ENCODE measurements at regions not wholly inside any gene's neighbourhood (a gene's known extent, or its start where the extent isn't known, plus 50 kb on each side); places are given as distances from the start of the nearest gene placed in this dataset.
"Not testable (repeated sequence)": the region's sequence is repeated elsewhere in the genome, so short reads cannot be mapped to it uniquely, and the experiment has no call there.

DNA sequence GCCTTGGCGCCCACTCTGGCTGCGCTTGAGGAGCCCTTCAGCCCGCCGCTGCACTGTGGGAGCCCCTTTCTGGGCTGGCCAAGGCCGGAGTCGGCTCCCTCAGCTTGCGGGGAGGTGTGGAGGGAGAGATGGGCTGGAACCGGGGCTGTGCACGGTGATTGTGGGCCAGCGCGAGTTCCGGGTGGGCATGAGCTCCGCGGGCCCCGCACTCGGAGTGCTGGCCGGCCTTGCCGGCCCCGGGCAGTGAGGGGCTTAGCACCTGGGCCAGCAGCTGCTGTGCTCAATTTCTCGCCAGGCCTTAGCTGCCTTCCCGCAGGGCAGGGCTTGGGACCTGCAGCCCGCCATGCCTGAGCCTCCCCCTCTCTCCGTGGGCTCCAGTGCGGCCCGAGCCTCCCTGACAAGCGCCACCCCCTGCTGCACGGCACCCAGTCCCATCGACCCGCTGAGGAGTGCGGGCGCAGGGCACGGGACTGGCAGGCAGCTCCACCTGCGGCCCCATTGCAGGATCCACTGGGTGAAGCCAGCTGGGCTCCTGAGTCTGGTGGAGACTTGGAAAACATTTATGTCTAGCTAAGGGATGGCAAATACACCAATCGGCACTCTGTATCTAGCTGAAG lies 643.6 kb upstream of the CPEB2 start:
- DNase-seq (ENCODE audit: low read depth, low spot score): not testable (repeated sequence)

DNA sequence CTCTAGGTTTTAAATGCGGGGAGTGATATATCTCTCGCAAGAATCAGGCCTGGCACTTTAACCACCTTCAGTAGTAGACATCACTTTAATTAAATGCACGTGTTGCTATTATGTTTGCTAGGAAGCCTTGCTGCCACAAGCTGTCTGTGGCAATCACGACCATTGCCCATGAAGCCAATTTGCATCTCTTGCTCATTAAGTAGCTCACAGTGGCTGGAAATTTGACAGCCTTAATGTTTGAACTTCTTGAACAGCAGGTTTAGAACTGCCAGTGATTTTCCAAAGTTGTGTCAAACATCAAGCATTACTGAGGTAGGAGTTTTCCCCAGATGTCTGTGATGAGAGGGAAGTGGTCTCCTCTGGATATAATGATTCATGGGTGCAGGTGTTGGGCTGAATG lies 642.3 kb upstream of the CPEB2 start:
- DNase-seq (ENCODE audit: low read depth, low spot score): no peak

DNA sequence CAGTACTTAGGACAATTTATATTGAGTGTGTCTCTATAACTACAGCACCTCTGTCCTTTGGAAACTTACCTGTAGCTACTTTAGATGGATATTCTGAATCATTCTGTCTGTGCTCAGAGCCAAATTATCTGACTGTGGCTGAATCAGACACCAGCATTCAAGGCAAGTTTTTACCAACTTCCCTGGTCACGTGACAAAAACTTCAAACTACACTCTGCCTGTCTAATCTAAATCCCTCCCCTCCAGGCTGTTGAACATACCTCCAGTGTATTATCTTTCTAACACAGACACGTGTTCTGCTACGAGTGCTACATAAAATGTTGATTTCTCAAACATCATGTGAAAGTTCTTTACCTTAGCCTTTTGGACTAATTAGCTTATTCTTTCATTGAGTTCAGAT lies 641.2 kb upstream of the CPEB2 start:
- DNase-seq (ENCODE audit: low read depth, low spot score): no peak

- DNase-seq (ENCODE audit: low read depth, low spot score): no peak
Measured at GRCh38 chr4:14362385-14362784, 639.9 kb upstream of the CPEB2 start.

DNA sequence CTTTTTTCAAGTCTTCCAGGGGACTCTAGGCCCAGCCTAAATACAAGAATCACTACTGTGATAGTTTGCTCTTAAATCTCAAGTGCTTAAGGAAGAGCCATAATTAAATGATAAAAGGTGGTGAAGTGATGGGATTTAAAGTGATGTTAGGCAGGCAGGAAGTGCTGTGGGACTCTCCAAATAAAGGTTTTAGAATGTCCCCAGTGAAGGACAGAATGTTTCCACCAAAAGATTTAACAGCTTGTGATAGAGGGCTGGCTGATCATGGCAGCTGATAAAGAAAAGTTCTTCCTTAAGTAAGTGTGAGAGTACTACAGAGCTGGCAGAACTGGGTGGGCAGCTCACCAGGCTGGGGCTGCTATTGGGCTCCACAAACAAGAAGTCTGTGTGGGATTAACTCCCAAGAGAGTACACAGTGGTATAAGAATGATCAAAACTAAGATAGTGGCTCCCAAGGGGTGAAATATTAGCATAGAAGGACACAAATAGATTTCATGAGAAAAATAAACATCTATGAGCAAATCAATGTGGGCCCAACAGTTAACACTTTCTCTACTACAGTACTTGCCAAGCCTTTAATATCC lies 637.2 kb upstream of the CPEB2 start:
- no peak for DNase-seq (ENCODE audit: low read depth, low spot score)

- no peak for DNase-seq (ENCODE audit: low read depth, low spot score)
Measured at GRCh38 chr4:14368391-14368790, 633.9 kb upstream of the CPEB2 start.

GRCh38 chr4:14371131-14371530 lies 631.1 kb upstream of the CPEB2 start:
- no peak for DNase-seq (ENCODE audit: low read depth, low spot score)

GRCh38 chr4:14375816-14376215 lies 626.5 kb upstream of the CPEB2 start:
- no peak for DNase-seq (ENCODE audit: low read depth, low spot score)

DNA sequence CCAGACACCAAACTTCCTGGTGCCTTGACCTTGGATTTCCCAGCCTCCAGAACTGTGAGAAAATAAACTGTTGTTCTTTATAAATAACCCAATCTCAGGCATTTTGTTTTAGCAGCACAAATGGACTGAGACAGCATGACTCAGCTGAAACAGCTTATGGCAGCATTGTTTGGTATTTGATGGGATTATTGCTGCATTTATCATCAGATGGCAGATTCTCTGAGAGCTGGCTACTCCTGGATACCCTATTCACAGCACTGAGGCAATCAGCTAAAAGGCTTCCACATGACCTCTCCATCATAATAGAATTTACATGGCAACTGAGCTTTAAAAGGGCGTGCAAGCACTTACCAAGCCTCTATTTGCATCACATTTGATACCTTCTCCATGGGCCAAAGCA lies 623.1 kb upstream of the CPEB2 start:
- DNase-seq (ENCODE audit: low read depth, low spot score): no peak

GRCh38 chr4:14383652-14384051 lies 618.6 kb upstream of the CPEB2 start:
- no peak for DNase-seq (ENCODE audit: low read depth, low spot score)

DNA sequence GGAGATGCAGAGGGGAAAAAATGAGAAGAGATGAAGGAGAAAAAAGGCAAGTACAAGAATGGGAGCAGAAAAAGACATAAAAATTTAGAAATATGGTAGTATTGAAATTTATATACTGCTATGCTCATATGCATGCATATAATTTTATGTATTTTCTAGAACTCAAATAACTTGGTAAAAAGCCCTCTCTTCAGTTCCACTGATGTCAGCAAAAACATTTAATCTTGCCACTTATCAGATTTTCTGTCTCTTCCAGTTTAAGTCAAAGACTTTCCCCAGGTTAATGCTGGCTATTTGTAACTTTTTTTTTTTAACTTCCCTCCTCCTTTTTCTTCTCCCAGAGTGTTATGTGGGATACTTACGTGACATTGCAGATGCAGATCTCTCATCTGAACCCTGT lies 617.5 kb upstream of the CPEB2 start:
- no peak for DNase-seq (ENCODE audit: low read depth, low spot score)

GRCh38 chr4:14386196-14386595 lies 616.1 kb upstream of the CPEB2 start:
- no peak for DNase-seq (ENCODE audit: low read depth, low spot score)

GRCh38 chr4:14387647-14388046 lies 614.6 kb upstream of the CPEB2 start:
- DNase-seq (ENCODE audit: low read depth, low spot score): no peak

GRCh38 chr4:14392378-14392777 lies 609.9 kb upstream of the CPEB2 start:
- no peak for DNase-seq (ENCODE audit: low read depth, low spot score)

GRCh38 chr4:14396183-14396582 lies 606.1 kb upstream of the CPEB2 start:
- DNase-seq (ENCODE audit: low read depth, low spot score): no peak

DNA sequence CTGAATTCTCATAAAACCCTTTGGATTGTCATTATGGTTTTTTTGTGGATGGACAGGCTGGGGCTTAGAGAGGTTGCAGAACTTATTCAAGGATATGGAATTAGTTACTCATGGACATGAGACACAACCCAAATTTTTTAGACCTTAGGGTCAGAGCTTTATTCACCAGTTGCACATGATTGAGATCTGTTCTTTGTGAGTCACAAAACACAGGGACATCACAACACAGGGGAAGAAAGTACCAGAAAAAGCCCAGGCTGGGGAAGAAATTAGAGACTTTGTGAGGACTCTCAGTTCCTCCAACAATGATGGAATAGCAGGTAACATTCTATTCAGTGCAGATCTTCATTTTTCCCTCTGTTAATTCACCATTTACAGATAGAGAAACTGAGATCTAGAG lies 602.4 kb upstream of the CPEB2 start:
- DNase-seq (ENCODE audit: low read depth, low spot score): no peak

- no peak for DNase-seq (ENCODE audit: low read depth, low spot score)
Measured at GRCh38 chr4:14400307-14400706, 602.0 kb upstream of the CPEB2 start.

DNA sequence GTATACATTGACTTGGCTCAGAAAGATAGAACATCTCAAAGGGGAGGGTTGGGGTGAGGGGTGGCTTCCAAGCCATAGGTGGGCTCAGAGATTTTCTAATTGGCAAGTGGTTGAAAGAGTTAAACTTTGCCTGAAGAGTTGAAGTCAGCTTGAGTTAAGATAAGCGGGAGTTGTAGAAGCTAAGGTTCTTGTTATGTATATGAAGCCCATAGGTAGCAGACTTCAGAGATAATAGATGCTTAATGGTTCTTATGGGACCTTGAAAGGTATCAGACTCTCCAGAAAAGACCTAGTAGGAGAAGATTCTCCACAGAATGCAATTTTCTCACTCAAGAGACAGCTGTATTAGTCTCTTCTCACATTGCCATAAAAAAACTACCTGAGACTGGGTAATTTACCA lies 599.1 kb upstream of the CPEB2 start:
- no peak for DNase-seq (ENCODE audit: low read depth, low spot score)

DNA sequence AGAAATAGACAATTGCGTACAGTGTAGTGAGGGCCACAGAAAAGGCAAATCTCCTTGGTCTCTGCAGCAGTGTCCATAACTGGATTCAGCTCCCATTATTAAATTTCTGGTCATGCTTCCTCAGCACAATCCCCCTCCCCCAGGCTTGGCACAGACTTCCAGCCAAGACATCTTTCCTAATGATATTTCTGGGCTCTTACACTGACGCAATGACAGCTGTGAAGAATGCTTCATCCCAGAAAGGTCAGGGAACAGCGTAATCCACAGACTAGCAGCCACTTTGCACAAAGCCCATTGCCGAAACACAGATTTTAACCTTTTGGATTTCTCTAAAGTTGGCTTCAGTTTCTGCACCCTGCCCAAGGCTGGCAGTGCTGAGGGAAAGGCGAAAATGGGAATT lies 597.6 kb upstream of the CPEB2 start:
- no peak for DNase-seq (ENCODE audit: low read depth, low spot score)

DNA sequence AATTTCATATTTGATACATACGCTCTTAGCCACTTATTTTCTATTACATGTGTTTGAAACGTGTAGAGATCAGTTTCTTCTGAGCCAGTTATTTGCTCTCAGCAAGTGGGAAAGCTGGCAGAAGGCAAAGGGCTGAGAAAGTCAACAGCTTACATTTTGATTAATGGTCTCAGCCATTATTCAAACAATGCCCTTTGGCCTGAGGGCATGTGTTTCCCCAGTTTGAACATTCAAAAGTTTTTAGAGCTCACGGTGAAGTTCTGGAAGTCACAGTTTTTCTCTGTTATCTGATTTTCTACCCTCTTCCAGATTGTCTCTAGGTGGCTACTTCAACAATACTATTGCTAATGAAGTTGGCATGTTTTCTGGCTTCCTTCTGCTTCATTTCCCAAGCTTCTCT lies 591.8 kb upstream of the CPEB2 start:
- peak; percentile 24 for DNase-seq (ENCODE audit: low read depth, low spot score)

DNA sequence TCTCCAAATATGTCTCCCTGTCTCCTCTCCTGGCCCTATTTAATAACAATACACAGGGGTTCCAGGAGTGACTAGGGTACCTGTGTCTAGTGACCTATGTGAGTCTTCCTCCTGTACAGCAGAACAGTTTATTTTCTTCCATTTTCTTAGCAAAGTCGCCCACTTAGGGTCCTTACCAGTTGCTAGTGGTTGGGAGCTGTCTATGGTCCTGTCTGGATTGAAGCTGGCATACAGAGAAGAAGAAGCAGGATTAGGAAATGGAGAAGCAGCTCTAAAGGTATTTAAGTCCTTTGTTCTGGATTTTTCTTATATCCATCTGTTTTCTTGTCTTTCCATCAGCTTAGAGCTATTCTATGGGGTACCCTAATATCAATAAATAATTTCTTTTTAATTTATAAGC lies 587.1 kb upstream of the CPEB2 start:
- no peak for DNase-seq (ENCODE audit: low read depth, low spot score)

GRCh38 chr4:14419516-14419915 lies 582.8 kb upstream of the CPEB2 start:
- DNase-seq (ENCODE audit: low read depth, low spot score): no peak

DNA sequence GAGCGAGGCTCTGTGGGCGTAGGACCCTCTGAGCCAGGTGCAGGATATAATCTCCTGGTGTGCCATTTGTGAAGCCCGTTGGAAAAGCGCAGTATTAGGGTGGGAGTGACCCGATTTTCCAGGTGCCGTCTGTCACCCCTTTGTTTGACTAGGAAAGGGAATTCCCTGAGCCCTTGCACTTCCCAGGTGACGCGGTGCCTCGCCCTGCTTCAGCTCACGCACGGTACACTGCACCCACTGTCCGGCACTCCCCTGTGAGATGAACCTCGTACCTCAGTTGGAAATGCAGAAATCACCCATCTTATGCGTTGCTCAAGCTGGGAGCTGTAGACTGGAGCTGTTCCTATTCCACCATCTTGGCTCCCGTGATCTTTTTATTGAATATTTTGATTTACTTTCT lies 576.0 kb upstream of the CPEB2 start:
- DNase-seq (ENCODE audit: low read depth, low spot score): not testable (repeated sequence)

- DNase-seq (ENCODE audit: low read depth, low spot score): no peak
Measured at GRCh38 chr4:14428125-14428524, 574.2 kb upstream of the CPEB2 start.
